RWPE2 (cell line): ENCODE measurements at regions not wholly inside any gene's neighbourhood (a gene's known extent, or its start where the extent isn't known, plus 50 kb on each side); places are given as distances from the start of the nearest gene placed in this dataset.

Experiments used
- ATAC-seq: fragments of 200-7000 bp; cut with Tn5 transposase; 3 replicates; pipeline ENCODE4 v1.9.1; 2021; ENCODE audit warnings: low read depth
- DNase-seq: peaks from one replicate; pipeline ENCODE4 v3.0.0-alpha.2; 2020; ENCODE audit warnings: low spot score
- H3K27ac ChIP-seq: fragments of 450-650 bp; 2 replicates; pipeline ENCODE4 v1.5.1; 2017; ENCODE audit warnings: mild to moderate bottlenecking; ENCODE audit not compliant: poor library complexity, severe bottlenecking
- H3K27me3 ChIP-seq: fragments of 250-450 bp; sonication (Bioruptor Pico); 2 replicates; pipeline ENCODE4 v1.5.1; 2021; ENCODE audit warnings: mild to moderate bottlenecking, moderate library complexity; ENCODE audit not compliant: insufficient read depth, poor library complexity, severe bottlenecking
- H3K36me3 ChIP-seq: fragments of 250-450 bp; sonication (Bioruptor Pico); 2 replicates; pipeline ENCODE4 v1.5.1; 2020; ENCODE audit warnings: low read depth, mild to moderate bottlenecking, moderate library complexity
- H3K4me1 ChIP-seq: fragments of 250-450 bp; sonication (Bioruptor Pico); 2 replicates; pipeline ENCODE4 v1.5.1; 2021; ENCODE audit warnings: mild to moderate bottlenecking, moderate library complexity; ENCODE audit not compliant: insufficient read depth, poor library complexity, severe bottlenecking
- H3K4me3 ChIP-seq: fragments of 250-450 bp; sonication (Bioruptor Pico); 2 replicates; pipeline ENCODE4 v1.5.1; 2021; ENCODE audit warnings: mild to moderate bottlenecking, moderate library complexity; ENCODE audit not compliant: severe bottlenecking
- H3K9me3 ChIP-seq: fragments of 250-450 bp; sonication (Bioruptor Pico); 2 replicates; pipeline ENCODE4 v1.5.1; 2021; ENCODE audit warnings: mild to moderate bottlenecking, moderate library complexity; ENCODE audit not compliant: severe bottlenecking
- CTCF ChIP-seq: fragments of 450-650 bp; IDR thresholded peaks from one replicate; pipeline ENCODE4 v1.5.1; 2017; ENCODE audit warnings: mild to moderate bottlenecking, moderate library complexity; ENCODE audit not compliant: poor library complexity, severe bottlenecking

DNA sequence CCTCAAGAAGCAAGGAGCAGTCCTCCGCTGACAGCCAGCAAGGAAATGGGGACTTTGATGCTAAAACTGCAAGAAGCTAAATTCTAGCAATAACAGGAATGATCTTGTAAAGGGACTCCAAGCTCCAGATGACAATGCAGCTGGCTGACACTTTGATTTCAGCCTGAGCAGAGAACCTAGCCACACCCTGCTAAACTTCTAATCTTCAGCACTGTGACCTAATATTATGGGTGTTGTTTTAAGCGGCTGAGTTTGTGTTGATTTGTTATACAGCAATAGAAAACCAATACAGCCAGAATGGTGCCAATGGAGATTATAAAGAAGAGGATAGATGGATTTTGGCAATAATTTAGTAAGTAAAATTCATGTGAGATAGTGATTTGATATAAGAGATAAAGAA, 196.7 kb upstream of the SPHKAP start:
- H3K9me3 ChIP-seq: no peaks in the 10 kb centered on the region
- H3K4me1 ChIP-seq: no peaks in the 10 kb centered on the region
- no peak for TF ChIP-seq CTCF
- DNase-seq (no peak), ATAC-seq (no peak)
- H3K36me3 ChIP-seq: no peaks in the 10 kb centered on the region
- H3K4me3 ChIP-seq: no peak overlapping the region
- no peaks in the 10 kb centered on the region for H3K27me3 ChIP-seq
- no peak overlapping the region for H3K27ac ChIP-seq

- Histone ChIP-seq H3K27ac (no peak overlapping the region), H3K9me3 (no peaks in the 10 kb centered on the region), H3K27me3 (no peaks in the 10 kb centered on the region), H3K4me1 (no peaks in the 10 kb centered on the region), H3K36me3 (no peaks in the 10 kb centered on the region), H3K4me3 (no peak overlapping the region)
- ATAC-seq: no peak
- no peak for TF ChIP-seq CTCF
- no peak for DNase-seq
Measured at GRCh38 chr2:228377533-228377932, 196.0 kb upstream of the SPHKAP start.

- no peaks in the 10 kb centered on the region for H3K27me3 ChIP-seq
- TF ChIP-seq CTCF: no peak
- no peak overlapping the region for H3K4me3 ChIP-seq
- H3K27ac ChIP-seq: no peak overlapping the region
- DNase-seq (no peak), ATAC-seq (no peak)
- no peaks in the 10 kb centered on the region for H3K9me3 ChIP-seq
- no peaks in the 10 kb centered on the region for H3K4me1 ChIP-seq
- no peaks in the 10 kb centered on the region for H3K36me3 ChIP-seq
Measured at GRCh38 chr2:228374741-228375140, 193.3 kb upstream of the SPHKAP start.

GRCh38 chr2:228373191-228373590, 191.7 kb upstream of the SPHKAP start:
- ATAC-seq (no peak), DNase-seq (no peak)
- Histone ChIP-seq H3K9me3 (no peaks in the 10 kb centered on the region), H3K27me3 (no peaks in the 10 kb centered on the region), H3K27ac (no peak overlapping the region), H3K4me1 (no peaks in the 10 kb centered on the region), H3K36me3 (no peaks in the 10 kb centered on the region), H3K4me3 (no peak overlapping the region)
- no peak for TF ChIP-seq CTCF

DNA sequence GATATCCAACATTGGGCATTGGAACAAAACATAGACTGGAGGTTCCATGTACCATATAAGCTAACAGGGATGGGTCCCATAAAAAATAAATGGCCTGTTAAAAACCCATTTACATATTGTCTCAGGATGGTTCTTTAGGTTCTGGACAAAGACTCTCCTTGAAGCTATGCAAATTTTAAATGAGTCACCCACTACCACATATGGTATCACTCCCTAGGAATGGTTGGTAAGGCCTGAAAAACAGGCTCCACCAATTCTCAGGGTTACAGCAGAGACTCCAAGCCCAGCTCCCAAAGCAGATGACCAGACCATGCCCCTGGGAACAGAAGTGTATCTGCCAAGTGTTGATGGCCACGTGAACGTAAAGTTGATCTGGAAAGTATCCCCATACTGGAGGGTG, 190.7 kb upstream of the SPHKAP start:
- Histone ChIP-seq H3K9me3 (no peaks in the 10 kb centered on the region), H3K4me3 (no peak overlapping the region), H3K27ac (no peak overlapping the region), H3K27me3 (no peaks in the 10 kb centered on the region), H3K4me1 (no peaks in the 10 kb centered on the region), H3K36me3 (no peaks in the 10 kb centered on the region)
- no peak for TF ChIP-seq CTCF
- ATAC-seq (no peak), DNase-seq (no peak)
